ENCODE measurements at regions not wholly inside any gene's neighbourhood (a gene's known extent, or its start where the extent isn't known, plus 50 kb on each side); places are given as distances from the start of the nearest gene placed in this dataset.
A peak's percentile ranks its signal among the peaks of the same experiment; 100 is the strongest.

DNA sequence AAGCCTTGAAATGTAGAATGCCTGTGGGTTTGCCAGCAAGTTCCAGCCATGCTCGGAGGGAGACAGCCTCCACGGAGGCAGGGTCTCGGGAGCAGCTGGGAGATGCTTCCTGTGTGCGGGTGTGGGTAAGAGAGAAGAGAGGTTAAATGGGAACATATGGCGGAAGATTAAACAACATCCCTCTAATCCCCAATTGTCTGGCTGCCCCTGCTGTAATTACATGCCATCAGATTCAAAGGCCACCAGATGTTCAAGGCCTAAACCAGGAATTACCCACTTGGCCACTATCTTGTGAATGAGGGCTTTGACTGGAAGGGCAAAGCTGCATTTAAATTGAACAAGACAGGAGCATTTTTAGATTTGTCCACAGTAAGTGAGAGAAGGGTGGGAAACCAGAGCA is 81.4 kb upstream of the BACE2 start:
- no peak for DNase-seq

- DNase-seq = no peak
Measured at GRCh38 chr21:41090981-41091380, 77.0 kb upstream of the BACE2 start.

GRCh38 chr21:41091616-41092015 is 76.3 kb upstream of the BACE2 start:
- DNase-seq = no peak

DNA sequence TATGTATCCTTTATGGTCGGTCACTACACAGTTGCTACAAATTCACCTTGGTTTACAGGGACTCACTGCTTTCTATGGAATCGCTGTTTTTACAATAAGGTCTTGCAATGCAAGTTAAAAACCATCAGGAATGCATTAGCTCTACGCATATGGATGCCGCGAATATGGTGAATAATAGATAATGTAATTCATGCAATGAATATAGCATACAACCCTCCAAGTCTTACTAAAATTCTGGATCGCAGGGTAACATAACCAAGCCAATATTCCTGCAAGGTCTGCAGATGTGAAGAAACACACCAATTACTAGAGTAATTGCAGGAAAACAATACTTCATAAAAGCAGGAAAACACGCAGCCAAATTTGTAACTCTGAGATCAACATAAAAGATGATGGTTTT is 75.6 kb upstream of the BACE2 start:
- DNase-seq = no peak

DNA sequence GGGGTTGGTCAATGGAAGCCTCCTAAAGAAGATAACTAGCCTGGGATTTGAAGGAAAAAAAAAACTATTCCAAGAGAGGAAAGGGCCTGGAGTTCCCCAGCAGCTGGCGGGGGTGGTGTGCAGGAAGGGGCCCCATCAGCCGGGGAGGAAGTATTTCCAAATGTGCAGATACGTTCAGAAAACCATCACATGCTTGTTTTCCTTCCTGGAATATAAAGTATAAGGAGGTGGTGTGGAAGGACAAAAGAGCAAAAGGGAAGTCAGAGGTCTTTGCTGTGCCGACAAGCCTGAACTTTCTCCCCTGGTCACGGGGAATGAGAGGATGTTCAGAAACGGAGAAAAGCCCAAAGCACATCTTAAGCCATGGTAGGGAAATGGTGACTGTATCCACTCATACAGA is 72.0 kb upstream of the BACE2 start:
- no peak for DNase-seq

- no peak for DNase-seq
Measured at GRCh38 chr21:41098076-41098475, 69.9 kb upstream of the BACE2 start.

DNA sequence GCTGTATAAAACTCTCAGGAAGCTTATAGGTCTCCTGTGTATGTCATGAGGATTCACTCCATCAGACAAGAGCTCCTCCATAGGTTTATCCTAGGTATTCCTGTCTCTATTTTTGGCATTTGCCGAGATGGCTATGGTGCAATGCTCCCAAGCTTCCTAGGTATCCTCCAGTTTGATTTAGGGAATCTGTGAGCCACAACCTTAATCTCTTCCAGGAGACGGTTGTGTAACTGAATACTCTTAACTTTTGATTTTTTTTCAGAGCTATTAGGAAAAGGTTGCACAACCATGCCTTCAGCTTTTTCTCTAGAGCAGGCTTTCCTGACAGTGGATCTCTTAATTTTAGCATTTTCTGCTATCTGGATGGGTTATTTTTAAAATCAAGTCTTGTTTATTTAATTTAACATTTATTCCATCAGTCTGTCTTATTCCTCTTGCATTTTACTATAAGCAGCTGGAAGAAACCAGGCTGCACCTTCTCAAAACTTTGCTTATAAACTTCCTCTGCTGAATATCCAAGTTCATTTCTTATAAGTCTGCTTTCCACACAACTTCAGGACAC is 69.4 kb upstream of the BACE2 start:
- no peak for DNase-seq

DNA sequence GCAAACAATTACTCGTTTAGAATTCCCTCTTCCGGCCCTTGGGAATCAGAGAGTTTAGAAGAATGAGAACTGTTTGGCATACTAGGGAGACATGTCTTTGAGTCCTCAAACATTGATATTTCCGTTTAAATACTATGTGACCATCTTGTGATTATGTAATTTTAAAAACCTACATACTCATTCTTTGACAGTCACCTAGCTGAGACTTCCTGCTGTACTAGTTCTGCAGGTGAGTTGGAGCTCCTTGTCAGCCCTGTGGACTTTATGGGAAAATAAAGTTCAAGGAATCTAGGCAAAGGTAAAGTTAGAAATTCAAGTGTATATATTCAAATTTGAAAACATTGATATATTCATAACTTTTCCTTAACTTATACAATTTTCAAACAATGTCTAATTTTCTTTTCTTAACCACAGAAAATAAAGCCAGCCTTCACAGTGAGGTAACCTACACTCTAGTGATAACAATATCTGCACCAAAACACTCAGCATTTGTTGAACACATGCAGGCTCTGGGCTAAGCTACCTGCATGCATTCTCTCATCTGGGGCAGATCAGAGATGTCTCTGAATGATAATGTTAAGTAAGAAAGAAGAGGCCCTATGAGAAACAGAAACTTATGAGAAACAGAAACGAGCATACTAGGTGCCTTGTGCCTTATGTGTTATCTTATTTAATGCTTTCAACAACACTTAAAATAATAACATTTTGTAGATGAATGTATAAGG is 67.0 kb upstream of the BACE2 start:
- DNase-seq = no peak

DNA sequence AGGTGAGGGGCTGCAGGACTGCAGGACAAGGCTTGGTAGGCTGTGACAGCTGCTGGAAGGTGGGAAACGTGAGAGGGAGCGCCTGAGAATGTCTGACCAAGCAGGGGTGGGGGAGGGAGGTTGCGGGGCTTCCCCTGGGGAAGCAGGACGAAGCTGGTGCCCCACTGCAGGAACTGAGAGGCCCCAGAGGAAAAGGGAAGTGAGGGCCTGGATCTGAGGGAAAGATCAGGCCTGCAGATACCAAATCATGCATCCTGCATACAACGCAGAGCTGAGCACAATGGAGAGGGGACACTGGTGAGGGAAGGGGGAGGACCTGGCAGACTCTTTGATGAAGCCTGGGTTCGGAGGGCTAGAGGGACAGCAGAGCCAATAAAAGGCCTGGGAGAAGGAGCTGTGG is 65.7 kb upstream of the BACE2 start:
- DNase-seq = no peak

- DNase-seq = no peak
Measured at GRCh38 chr21:41107602-41108001, 60.4 kb upstream of the BACE2 start.

DNA sequence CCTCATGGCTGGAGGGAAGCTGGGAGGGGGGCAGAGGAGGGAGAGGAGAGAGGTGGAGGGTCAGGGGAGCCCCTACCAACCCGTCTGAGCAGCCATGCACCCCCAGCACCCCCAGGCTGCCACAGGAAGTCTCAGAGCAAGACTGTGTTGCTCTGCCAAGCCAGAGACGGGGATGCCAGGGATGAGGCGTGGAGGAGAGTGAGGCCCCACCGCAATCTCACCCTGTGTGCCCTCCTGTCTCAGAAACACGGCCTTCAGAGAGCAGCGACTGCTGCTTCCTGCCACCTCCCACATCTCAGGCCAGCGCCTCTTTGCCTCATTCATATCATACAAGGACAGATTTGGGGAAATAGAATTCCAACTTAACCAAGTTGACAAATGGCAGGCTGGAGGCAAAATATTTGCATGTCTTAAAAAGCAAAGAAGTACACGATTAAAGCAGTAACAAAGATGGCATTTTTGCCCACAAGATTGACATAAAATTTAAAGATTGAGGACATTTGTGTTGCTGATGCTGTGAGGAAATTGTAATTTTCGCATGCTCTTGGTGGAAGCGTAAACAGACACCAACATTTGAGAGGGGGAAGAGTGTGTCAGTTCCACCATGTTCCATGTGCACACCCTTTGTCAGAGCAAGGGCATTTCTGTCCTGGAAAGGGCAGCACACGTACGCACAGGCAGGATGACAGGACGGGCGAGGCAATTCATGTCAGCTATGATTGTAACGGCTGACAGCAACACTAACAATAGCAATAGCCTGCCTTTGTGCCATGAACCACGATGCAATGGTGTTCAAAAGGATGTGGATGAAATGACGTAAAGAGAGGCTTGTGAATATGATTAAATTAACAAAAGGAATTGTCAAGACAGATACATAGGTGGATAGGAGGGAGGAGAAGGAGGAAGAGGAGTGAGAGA is 59.0 kb upstream of the BACE2 start:
- peak; percentile 8 for DNase-seq

DNA sequence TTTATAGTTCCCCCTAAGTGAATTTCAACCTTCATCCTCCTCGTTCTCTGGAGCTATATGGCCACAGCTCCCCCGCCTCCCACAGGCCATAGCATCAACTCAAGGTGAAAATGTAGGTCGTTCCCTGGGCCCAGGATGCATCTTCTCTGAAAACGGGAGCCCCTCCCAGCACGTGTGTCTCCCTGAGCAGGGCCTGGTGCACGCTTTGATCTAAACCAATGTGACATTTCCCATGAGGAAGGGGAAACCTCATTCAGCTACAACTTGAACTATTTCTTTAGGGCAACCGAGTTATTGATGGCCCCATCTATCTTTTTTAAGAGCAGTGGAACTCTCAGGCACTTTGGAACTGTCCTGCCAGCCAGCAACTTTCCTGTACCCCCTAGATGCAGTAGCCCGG is 57.8 kb upstream of the BACE2 start:
- DNase-seq = no peak

GRCh38 chr21:41110664-41111063 is 57.3 kb upstream of the BACE2 start:
- DNase-seq = no peak

DNA sequence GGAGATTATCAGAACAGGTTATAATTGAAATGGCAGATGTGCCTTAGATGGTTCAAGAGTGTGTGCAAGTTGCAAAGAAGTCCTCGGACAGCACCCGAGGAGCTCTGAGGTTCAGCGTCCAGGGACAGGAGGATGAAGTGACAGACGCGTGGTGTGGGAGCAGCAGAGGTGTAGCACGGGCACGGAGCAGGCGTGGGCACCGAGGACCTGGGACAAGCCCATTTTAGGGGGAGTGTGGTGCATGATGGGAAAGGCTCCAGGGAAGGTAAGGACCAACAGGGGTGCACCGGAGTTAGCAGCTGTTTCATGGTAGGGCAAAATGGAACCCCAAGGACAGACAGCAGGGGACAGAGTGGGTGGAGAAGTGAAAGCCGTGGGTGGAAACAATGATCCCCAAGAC is 56.3 kb upstream of the BACE2 start:
- DNase-seq = no peak

DNA sequence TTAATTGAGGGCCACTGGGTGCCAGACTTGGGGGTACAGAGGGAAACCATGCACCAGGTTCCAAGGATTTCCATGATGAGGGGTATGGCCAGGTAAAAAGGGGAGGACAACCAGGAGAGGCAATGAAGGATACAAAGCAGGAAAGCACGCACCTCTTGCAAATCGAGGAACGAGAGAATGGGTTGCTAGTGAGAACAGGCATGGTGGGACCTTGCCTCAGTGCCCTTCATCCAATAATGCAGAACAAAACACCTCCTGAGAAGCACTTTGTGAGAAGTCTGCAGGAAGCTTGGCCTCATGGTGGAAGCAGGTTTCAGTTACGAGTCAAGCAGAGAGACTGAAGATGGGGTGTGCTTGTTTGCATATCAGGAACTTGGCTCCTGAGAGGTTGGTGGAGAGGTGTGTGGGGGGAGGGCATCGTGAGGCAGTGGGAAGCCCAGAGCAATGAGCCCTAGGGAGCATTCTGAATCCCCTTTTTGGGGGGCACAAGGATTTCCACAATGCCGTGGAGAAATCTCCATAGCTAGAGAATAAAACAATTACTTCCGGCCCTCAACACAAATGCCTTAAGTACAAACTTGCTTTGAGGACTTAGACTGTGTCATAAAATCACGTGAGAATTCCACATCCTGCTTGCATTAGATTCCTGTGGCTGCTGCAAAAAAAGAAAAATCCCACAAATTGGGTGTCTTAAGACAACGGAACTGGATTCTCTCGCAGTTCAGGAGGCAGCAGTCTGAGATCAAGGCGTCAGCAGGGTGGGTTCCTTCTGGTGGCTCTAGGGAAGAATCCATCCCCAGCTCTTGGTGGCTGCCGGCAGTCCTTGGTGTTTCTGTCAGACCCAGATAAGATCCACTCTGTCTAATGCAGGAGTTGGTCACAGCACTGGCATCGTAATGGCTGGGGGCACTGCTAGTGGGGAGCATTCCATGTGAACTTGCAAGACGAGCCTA is 54.9 kb upstream of the BACE2 start:
- DNase-seq = peak; percentile 96

DNA sequence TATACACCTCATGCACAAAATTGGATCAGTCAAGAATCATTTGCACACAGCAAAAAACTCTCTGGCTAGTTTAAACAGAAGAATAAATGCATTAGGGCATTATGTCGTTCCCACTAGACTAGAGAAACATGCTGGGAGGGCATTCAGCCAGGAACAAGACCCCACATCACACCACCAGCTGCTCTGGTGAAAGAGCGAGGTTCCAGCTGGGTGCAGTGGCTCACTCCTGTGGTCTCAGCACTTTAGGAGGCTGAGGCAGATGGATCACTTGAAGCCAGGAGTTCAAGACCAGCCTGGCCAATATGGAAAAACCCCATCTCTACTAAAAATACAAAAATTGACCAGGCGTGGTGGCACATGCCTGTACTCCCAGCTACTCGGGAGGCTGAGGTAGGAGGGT is 52.1 kb upstream of the BACE2 start:
- DNase-seq = no peak
